ENCODE measurements at regions not wholly inside any gene's neighbourhood (a gene's known extent, or its start where the extent isn't known, plus 50 kb on each side); places are given as distances from the start of the nearest gene placed in this dataset.

DNA sequence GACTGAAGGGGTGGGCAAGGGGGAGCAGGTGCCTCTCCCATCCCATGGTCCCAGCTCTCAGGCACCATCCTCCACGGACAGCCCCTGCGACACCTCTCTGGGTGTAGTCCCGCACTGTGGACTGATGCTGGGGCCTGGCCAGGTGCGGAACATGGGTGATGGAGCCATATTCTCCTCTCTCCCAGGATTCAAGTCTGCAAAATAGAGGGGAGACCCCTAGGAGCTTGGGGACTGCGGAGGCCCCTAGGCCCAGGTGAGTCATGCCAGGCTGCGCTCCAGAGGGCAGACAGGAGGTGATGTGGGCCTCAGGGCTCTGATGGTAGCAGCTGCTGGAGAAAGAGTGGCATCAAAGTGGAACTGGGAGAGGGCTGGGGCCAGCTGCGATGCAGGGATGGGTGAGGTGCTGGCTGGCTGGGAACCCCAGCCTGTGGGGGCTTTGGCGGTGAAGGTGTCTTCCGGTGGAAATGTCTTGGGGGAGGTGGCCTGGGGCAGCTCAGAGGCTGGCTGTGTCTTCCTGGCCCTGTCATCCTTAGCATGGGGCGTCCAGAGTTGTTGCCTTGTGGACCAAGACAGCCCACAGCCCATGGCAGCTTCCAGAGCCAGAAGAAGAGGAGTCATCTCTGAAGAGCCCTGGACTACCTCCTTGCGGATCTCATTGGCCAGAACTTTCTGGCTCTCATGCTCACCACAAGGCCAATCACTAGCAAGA, 149.1 kb downstream of the KIF26A start:
- DNase-seq, result no peak
- 87 to 94% methylated on average over 3 to 11 of the region's 11 CpGs for WGBS, 2 donors (ENCODE audit: low coverage in 1 of 2)

DNA sequence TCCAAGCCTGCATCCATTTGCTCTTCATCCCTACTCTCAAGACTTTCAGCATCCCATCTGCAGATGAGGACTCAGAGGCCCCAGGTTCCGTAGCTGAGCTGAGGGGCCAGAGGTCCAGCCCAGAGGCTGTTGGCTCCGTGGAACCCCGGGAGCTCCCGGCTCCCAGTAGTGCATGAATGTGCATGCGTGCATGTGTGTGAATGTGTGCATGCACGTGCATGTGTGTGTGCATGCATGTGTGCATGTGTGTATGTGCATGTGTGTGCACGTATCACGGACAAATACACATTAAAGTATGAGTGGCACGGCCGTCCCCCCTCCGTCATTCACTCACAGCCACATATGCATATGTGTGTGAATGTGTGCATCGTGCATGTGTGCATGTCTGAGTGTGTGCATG, 149.9 kb downstream of the KIF26A start:
- H3K27ac ChIP-seq, result no peak overlapping the region
- no peaks in the 10 kb centered on the region for H3K36me3 ChIP-seq
- intact Hi-C loops (cut with DNase I; ENCODE audit: low total_unique reads), result no loop called here
- H3K4me1 ChIP-seq, result peaks cover 13 to 30% (median 22%) of the 10 kb centered on the region in 4 donors
- no peaks in the 10 kb centered on the region for H3K9me3 ChIP-seq
- peaks cover 5% of the 10 kb centered on the region for H3K27me3 ChIP-seq
- no peak overlapping the region for H3K4me3 ChIP-seq
- in situ Hi-C loops (cut with MboI; ENCODE audit: low pct_ligation_motif_present in 1 of 4, low pct_unique_long_range_greater_than_20kb in 1 of 4, low sequenced_read_pairs in 3 of 4), result no loop called here
- TF ChIP-seq, protein P1, sequence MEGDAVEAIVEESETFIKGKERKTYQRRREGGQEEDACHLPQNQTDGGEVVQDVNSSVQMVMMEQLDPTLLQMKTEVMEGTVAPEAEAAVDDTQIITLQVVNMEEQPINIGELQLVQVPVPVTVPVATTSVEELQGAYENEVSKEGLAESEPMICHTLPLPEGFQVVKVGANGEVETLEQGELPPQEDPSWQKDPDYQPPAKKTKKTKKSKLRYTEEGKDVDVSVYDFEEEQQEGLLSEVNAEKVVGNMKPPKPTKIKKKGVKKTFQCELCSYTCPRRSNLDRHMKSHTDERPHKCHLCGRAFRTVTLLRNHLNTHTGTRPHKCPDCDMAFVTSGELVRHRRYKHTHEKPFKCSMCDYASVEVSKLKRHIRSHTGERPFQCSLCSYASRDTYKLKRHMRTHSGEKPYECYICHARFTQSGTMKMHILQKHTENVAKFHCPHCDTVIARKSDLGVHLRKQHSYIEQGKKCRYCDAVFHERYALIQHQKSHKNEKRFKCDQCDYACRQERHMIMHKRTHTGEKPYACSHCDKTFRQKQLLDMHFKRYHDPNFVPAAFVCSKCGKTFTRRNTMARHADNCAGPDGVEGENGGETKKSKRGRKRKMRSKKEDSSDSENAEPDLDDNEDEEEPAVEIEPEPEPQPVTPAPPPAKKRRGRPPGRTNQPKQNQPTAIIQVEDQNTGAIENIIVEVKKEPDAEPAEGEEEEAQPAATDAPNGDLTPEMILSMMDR (IDR thresholded peaks at IDR 0.05), result no peak
- TF ChIP-seq EP300 (IDR thresholded peaks at IDR 0.05; ENCODE audit: low read depth) (no peak), POLR2AphosphoS5 (IDR thresholded peaks at IDR 0.05) (no peak), POLR2A (IDR thresholded peaks at IDR 0.05) (no peak)
- WGBS, 2 donors (ENCODE audit: low coverage in 1 of 2), result 96% methylated on average over 12 of the region's 12 CpGs; no CpG with 5 or more reads in 1 of the 2 donors
- peak; percentile 6 for DNase-seq

More for the DNA sequence above, 149.1 kb downstream of the KIF26A start:
- peaks cover 21 to 38% (median 30%) of the 10 kb centered on the region in 4 donors for H3K4me1 ChIP-seq
- no peaks in the 10 kb centered on the region for H3K36me3 ChIP-seq
- intact Hi-C loops (cut with DNase I; ENCODE audit: low total_unique reads) (no loop called here), in situ Hi-C loops (cut with MboI; ENCODE audit: low pct_ligation_motif_present in 1 of 4, low pct_unique_long_range_greater_than_20kb in 1 of 4, low sequenced_read_pairs in 3 of 4) (no loop called here)
- no peak for TF ChIP-seq EP300 (IDR thresholded peaks at IDR 0.05; ENCODE audit: low read depth)
- TF ChIP-seq, protein P1 (IDR thresholded peaks at IDR 0.05), result no peak
- peaks cover 5% of the 10 kb centered on the region for H3K27me3 ChIP-seq
- H3K4me3 ChIP-seq, result no peak overlapping the region
- no peak overlapping the region for H3K27ac ChIP-seq
- no peaks in the 10 kb centered on the region for H3K9me3 ChIP-seq

DNA sequence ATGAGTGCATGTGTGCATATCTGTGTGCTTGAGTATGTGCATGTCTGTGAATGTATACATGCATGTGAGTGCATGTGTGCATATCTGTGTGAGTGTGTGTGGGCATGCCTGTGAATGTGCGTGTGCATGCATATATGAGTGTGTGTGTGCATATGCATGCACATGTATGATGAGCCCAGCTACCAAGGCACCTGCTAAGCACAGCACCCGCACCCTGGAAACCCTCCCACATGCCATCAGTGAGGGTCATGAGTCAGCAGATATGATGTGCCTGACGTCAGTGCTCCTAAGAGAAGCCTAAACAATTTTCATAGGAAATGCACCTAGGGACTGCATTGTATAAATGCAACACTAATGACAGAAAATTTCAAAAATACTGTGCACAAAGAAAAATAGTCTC, 151.1 kb downstream of the KIF26A start:
- H3K4me3 ChIP-seq, result no peak overlapping the region
- H3K27ac ChIP-seq, result no peak overlapping the region
- no peak for DNase-seq
- TF ChIP-seq EP300 (IDR thresholded peaks at IDR 0.05; ENCODE audit: low read depth) (no peak), POLR2AphosphoS5 (IDR thresholded peaks at IDR 0.05) (no peak), POLR2A (IDR thresholded peaks at IDR 0.05) (no peak)
- TF ChIP-seq, protein P1 (IDR thresholded peaks at IDR 0.05), result no peak
- H3K27me3 ChIP-seq, result peaks cover 5% of the 10 kb centered on the region
- in situ Hi-C loops (cut with MboI; ENCODE audit: low pct_ligation_motif_present in 1 of 4, low pct_unique_long_range_greater_than_20kb in 1 of 4, low sequenced_read_pairs in 3 of 4) (no loop called here), intact Hi-C loops (cut with DNase I; ENCODE audit: low total_unique reads) (no loop called here)
- no peaks in the 10 kb centered on the region for H3K36me3 ChIP-seq
- H3K9me3 ChIP-seq, result no peaks in the 10 kb centered on the region
- H3K4me1 ChIP-seq, result peaks cover under 1 to 28% (median 17%) of the 10 kb centered on the region in 4 donors
- WGBS, 2 donors (ENCODE audit: low coverage in 1 of 2), result 66% methylated on average over 3 of the region's 3 CpGs; no CpG with 5 or more reads in 1 of the 2 donors

DNA sequence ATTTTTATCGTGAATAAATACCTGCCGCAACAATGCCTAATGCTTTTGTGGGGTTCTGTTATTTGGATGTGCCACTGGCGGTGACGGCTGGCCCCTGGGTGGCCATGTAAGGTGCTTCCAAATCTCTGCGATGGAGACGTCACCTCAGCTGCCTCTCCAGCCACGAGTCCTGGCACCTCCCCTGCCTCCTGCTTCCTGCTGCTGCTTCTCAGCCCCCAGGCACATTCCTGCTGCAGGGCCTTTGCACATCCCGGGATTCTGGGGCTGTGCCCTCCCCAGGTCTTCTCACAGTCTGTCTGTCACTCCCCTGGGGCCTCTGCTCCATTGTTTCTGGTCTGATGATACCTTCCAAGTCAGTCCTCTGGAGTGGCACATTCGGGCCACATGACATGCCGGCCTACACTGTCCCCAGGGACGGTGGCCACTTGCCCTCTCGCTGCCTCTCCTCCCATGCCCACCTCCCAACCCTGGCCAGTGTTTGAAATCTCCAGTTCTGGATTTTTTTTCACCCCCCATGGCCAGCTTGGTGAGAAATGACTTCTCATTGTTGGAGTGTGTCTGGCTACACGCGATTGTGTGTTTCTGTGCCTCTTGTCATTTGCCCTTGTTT, 151.8 kb downstream of the KIF26A start:
- no peak overlapping the region for H3K4me3 ChIP-seq
- peaks cover 5% of the 10 kb centered on the region for H3K27me3 ChIP-seq
- TF ChIP-seq, protein P1 (IDR thresholded peaks at IDR 0.05), result no peak
- TF ChIP-seq POLR2A (IDR thresholded peaks at IDR 0.05), result no peak
- no peak for TF ChIP-seq EP300 (IDR thresholded peaks at IDR 0.05; ENCODE audit: low read depth)
- no peak for TF ChIP-seq POLR2AphosphoS5 (IDR thresholded peaks at IDR 0.05)
- H3K27ac ChIP-seq, result no peak overlapping the region
- H3K9me3 ChIP-seq, result no peaks in the 10 kb centered on the region
- no peak for DNase-seq
- peaks cover 0 to 25% (median 19%) of the 10 kb centered on the region in 4 donors for H3K4me1 ChIP-seq
- intact Hi-C loops (cut with DNase I; ENCODE audit: low total_unique reads), result no loop called here
- in situ Hi-C loops (cut with MboI; ENCODE audit: low pct_ligation_motif_present in 1 of 4, low pct_unique_long_range_greater_than_20kb in 1 of 4, low sequenced_read_pairs in 3 of 4), result no loop called here
- no peaks in the 10 kb centered on the region for H3K36me3 ChIP-seq
- WGBS, 2 donors (ENCODE audit: low coverage in 1 of 2), result 83% methylated on average over 14 of the region's 14 CpGs; no CpG with 5 or more reads in 1 of the 2 donors
